ENCODE measurements at regions not wholly inside any gene's neighbourhood (a gene's known extent, or its start where the extent isn't known, plus 50 kb on each side); places are given as distances from the start of the nearest gene placed in this dataset.
"Not testable (repeated sequence)": the region's sequence is repeated elsewhere in the genome, so short reads cannot be mapped to it uniquely, and the experiment has no call there.

GRCh38 chr17:77634710-77635109, 323.8 kb upstream of the TNRC6C start:
- H3K36me3 ChIP-seq (ENCODE audit: control insufficient read depth in 2 of 2, insufficient read depth in 2 of 2, low read length in 2 of 2), result no peaks in the 10 kb centered on the region
- no peak overlapping the region for H3K27ac ChIP-seq (ENCODE audit: low read length)
- no peak overlapping the region for H3K9ac ChIP-seq (ENCODE audit: low read length in 2 of 2)
- H3K9me3 ChIP-seq (ENCODE audit: control insufficient read depth in 2 of 2, low read length in 2 of 2), result no peaks in the 10 kb centered on the region
- no peak overlapping the region for H3K4me3 ChIP-seq (ENCODE audit: low read length in 2 of 2)
- peaks cover 0 to 4% of the 10 kb centered on the region in 2 donors for H3K27me3 ChIP-seq (ENCODE audit: control insufficient read depth in 1 of 2, insufficient read depth in 2 of 2, low read length in 2 of 2)
- no peaks in the 10 kb centered on the region for H3K4me1 ChIP-seq (ENCODE audit: control insufficient read depth, insufficient read depth, low read length)

- Histone ChIP-seq H3K9ac (ENCODE audit: low read length in 2 of 2) (no peak overlapping the region), H3K9me3 (ENCODE audit: control insufficient read depth in 2 of 2, low read length in 2 of 2) (no peaks in the 10 kb centered on the region), H3K27ac (ENCODE audit: low read length) (no peak overlapping the region), H3K36me3 (ENCODE audit: control insufficient read depth in 2 of 2, insufficient read depth in 2 of 2, low read length in 2 of 2) (no peaks in the 10 kb centered on the region), H3K27me3 (ENCODE audit: control insufficient read depth in 1 of 2, insufficient read depth in 2 of 2, low read length in 2 of 2) (peaks cover 0 to 4% of the 10 kb centered on the region in 2 donors), H3K4me1 (ENCODE audit: control insufficient read depth, insufficient read depth, low read length) (no peaks in the 10 kb centered on the region), H3K4me3 (ENCODE audit: low read length in 2 of 2) (no peak overlapping the region)
These were observed 323.3 kb upstream of the TNRC6C start for GRCh38 chr17:77635176-77635575.

- not testable (repeated sequence) for H3K27me3 ChIP-seq (ENCODE audit: control insufficient read depth in 1 of 2, insufficient read depth in 2 of 2, low read length in 2 of 2); H3K9ac ChIP-seq (ENCODE audit: low read length in 2 of 2); H3K9me3 ChIP-seq (ENCODE audit: control insufficient read depth in 2 of 2, low read length in 2 of 2); H3K27ac ChIP-seq (ENCODE audit: low read length); H3K36me3 ChIP-seq (ENCODE audit: control insufficient read depth in 2 of 2, insufficient read depth in 2 of 2, low read length in 2 of 2); H3K4me3 ChIP-seq (ENCODE audit: low read length in 2 of 2); H3K4me1 ChIP-seq (ENCODE audit: control insufficient read depth, insufficient read depth, low read length)
These were observed 322.7 kb upstream of the TNRC6C start for GRCh38 chr17:77635785-77636184.

- no peaks in the 10 kb centered on the region for H3K9me3 ChIP-seq (ENCODE audit: control insufficient read depth in 2 of 2, low read length in 2 of 2)
- no peaks in the 10 kb centered on the region for H3K4me1 ChIP-seq (ENCODE audit: control insufficient read depth, insufficient read depth, low read length)
- no peak overlapping the region for H3K27ac ChIP-seq (ENCODE audit: low read length)
- H3K4me3 ChIP-seq (ENCODE audit: low read length in 2 of 2), result no peak overlapping the region
- no peaks in the 10 kb centered on the region for H3K36me3 ChIP-seq (ENCODE audit: control insufficient read depth in 2 of 2, insufficient read depth in 2 of 2, low read length in 2 of 2)
- H3K27me3 ChIP-seq (ENCODE audit: control insufficient read depth in 1 of 2, insufficient read depth in 2 of 2, low read length in 2 of 2), result peaks cover 0 to 4% of the 10 kb centered on the region in 2 donors
- H3K9ac ChIP-seq (ENCODE audit: low read length in 2 of 2), result no peak overlapping the region
These were observed 321.4 kb upstream of the TNRC6C start for GRCh38 chr17:77636835-77637817.

- peaks cover 0 to 4% of the 10 kb centered on the region in 2 donors for H3K27me3 ChIP-seq (ENCODE audit: control insufficient read depth in 1 of 2, insufficient read depth in 2 of 2, low read length in 2 of 2)
- H3K36me3 ChIP-seq (ENCODE audit: control insufficient read depth in 2 of 2, insufficient read depth in 2 of 2, low read length in 2 of 2), result no peaks in the 10 kb centered on the region
- H3K4me1 ChIP-seq (ENCODE audit: control insufficient read depth, insufficient read depth, low read length), result no peaks in the 10 kb centered on the region
- no peak overlapping the region for H3K4me3 ChIP-seq (ENCODE audit: low read length in 2 of 2)
- H3K9ac ChIP-seq (ENCODE audit: low read length in 2 of 2), result no peak overlapping the region
- no peaks in the 10 kb centered on the region for H3K9me3 ChIP-seq (ENCODE audit: control insufficient read depth in 2 of 2, low read length in 2 of 2)
- H3K27ac ChIP-seq (ENCODE audit: low read length), result no peak overlapping the region
These were observed 320.5 kb upstream of the TNRC6C start for GRCh38 chr17:77637818-77638575.

GRCh38 chr17:77640252-77640651, 318.3 kb upstream of the TNRC6C start:
- Histone ChIP-seq H3K4me1 (ENCODE audit: control insufficient read depth, insufficient read depth, low read length) (no peaks in the 10 kb centered on the region), H3K4me3 (ENCODE audit: low read length in 2 of 2) (no peak overlapping the region), H3K36me3 (ENCODE audit: control insufficient read depth in 2 of 2, insufficient read depth in 2 of 2, low read length in 2 of 2) (no peaks in the 10 kb centered on the region), H3K9me3 (ENCODE audit: control insufficient read depth in 2 of 2, low read length in 2 of 2) (no peaks in the 10 kb centered on the region), H3K27me3 (ENCODE audit: control insufficient read depth in 1 of 2, insufficient read depth in 2 of 2, low read length in 2 of 2) (peaks cover 0 to 6% of the 10 kb centered on the region in 2 donors), H3K27ac (ENCODE audit: low read length) (no peak overlapping the region), H3K9ac (ENCODE audit: low read length in 2 of 2) (no peak overlapping the region)

- Histone ChIP-seq H3K9me3 (ENCODE audit: control insufficient read depth in 2 of 2, low read length in 2 of 2) (no peaks in the 10 kb centered on the region), H3K4me3 (ENCODE audit: low read length in 2 of 2) (no peak overlapping the region), H3K27ac (ENCODE audit: low read length) (no peak overlapping the region), H3K9ac (ENCODE audit: low read length in 2 of 2) (no peak overlapping the region), H3K27me3 (ENCODE audit: control insufficient read depth in 1 of 2, insufficient read depth in 2 of 2, low read length in 2 of 2) (peaks cover 0 to 6% of the 10 kb centered on the region in 2 donors), H3K36me3 (ENCODE audit: control insufficient read depth in 2 of 2, insufficient read depth in 2 of 2, low read length in 2 of 2) (no peaks in the 10 kb centered on the region), H3K4me1 (ENCODE audit: control insufficient read depth, insufficient read depth, low read length) (no peaks in the 10 kb centered on the region)
These were observed 317.4 kb upstream of the TNRC6C start for GRCh38 chr17:77640916-77641605.

- no peaks in the 10 kb centered on the region for H3K4me1 ChIP-seq (ENCODE audit: control insufficient read depth, insufficient read depth, low read length)
- H3K9ac ChIP-seq (ENCODE audit: low read length in 2 of 2), result no peak overlapping the region
- H3K9me3 ChIP-seq (ENCODE audit: control insufficient read depth in 2 of 2, low read length in 2 of 2), result no peaks in the 10 kb centered on the region
- no peak overlapping the region for H3K27ac ChIP-seq (ENCODE audit: low read length)
- H3K4me3 ChIP-seq (ENCODE audit: low read length in 2 of 2), result no peak overlapping the region
- no peaks in the 10 kb centered on the region for H3K36me3 ChIP-seq (ENCODE audit: control insufficient read depth in 2 of 2, insufficient read depth in 2 of 2, low read length in 2 of 2)
- peaks cover 0 to 5% of the 10 kb centered on the region in 2 donors for H3K27me3 ChIP-seq (ENCODE audit: control insufficient read depth in 1 of 2, insufficient read depth in 2 of 2, low read length in 2 of 2)
These were observed 316.8 kb upstream of the TNRC6C start for GRCh38 chr17:77641718-77642117.

- Histone ChIP-seq H3K4me1 (ENCODE audit: control insufficient read depth, insufficient read depth, low read length) (no peaks in the 10 kb centered on the region), H3K27ac (ENCODE audit: low read length) (no peak overlapping the region), H3K36me3 (ENCODE audit: control insufficient read depth in 2 of 2, insufficient read depth in 2 of 2, low read length in 2 of 2) (no peaks in the 10 kb centered on the region), H3K9ac (ENCODE audit: low read length in 2 of 2) (no peak overlapping the region), H3K4me3 (ENCODE audit: low read length in 2 of 2) (no peak overlapping the region), H3K9me3 (ENCODE audit: control insufficient read depth in 2 of 2, low read length in 2 of 2) (peaks cover 0 to 8% of the 10 kb centered on the region in 2 donors), H3K27me3 (ENCODE audit: control insufficient read depth in 1 of 2, insufficient read depth in 2 of 2, low read length in 2 of 2) (peaks cover 0 to 2% of the 10 kb centered on the region in 2 donors)
These were observed 314.1 kb upstream of the TNRC6C start for GRCh38 chr17:77644181-77645071.
